Left cardiac atrium (tissue), 4 donors: ENCODE measurements at regions not wholly inside any gene's neighbourhood (a gene's known extent, or its start where the extent isn't known, plus 50 kb on each side); places are given as distances from the start of the nearest gene placed in this dataset.

Experiments used
- ATAC-seq, 2 donors: fragments of 200-7000 bp; cut with Tn5 transposase; one replicate each; pipeline ENCODE4 v1.9.1; 2020; ENCODE audit warnings: mild to moderate bottlenecking in 2 of 2, moderate library complexity in 2 of 2
- DNase-seq: peaks from one replicate; pipeline ENCODE4 v3.0.0-alpha.2; 2020
- intact Hi-C, 2 donors: fragments of 100-400 bp; cut with DNase I; formaldehyde crosslinking; loops; one replicate each; pipeline versions ENCODE4 v1.14.1 to v1.15.1; 2022 to 2023
- donor health status: DM: no; HTN: yes; CAD: no.
- donor health status: DM: no; HTN: yes; CAD: no; lungs with severe emphysema.
- donor health status: DM: yes; HTN: yes; CAD: no.
- donor health status: Dilated cardiomyopathy.

DNA sequence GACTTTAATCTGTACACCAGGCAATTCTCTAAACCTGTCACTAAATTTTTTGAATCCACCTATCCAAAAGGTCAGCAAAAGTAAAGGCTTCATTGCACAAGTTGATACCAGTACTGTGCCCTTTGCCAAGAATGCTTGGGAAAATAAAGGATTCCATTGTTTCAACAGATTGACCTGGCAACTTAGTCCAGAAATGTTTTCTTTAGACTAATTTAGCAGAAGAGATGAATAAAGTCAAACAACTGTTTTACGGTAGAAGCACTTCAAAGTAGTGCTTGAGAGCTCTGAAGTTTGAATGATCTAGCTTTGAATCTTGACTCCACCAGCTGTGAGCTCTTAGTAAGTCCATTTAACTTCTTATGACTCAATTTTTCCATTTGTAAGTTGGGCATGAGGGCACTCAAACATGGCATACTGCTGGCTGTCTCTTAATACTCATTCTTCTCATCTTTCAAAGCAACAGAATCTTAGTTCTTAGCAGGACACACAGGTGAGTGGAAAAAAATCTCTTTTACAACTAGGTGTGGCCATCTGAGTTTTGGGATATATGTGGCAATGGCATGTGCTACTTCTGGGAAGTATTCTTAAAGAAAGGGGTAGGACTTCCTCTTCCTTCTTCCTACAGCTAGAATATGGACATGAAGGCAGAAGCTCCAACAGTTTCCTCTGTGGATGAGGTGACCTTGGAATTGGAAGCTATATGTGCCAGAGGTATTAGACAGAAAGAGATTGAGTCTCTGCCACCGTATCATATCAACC lies 55.9 kb upstream of the LOC128125822 start:
- intact Hi-C loops, result no loop called here
- ATAC-seq (no peak), DNase-seq (no peak)

DNA sequence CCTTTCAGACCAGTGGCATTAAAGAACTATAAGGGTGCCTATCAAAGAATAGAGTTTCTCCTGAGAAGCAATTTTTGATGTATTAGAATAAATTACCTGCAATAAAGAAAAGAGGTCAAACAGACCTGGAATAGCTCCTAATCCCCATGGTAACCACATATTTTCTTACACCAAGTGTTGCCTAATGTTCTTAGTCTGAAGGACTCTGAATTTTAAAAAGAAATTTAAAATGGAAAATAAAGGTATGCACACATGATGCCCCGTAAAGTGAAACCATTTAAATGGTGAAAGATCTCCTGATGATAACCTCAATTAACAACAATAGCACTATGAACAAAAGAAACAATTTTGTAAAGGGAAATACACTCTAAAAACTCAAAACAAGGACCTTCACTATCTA lies 55.1 kb upstream of the LOC128125822 start:
- intact Hi-C loops, result no loop called here
- no peak for DNase-seq
- no peak for ATAC-seq

- ATAC-seq (no peak), DNase-seq (no peak)
- intact Hi-C loops, result no loop called here
Observed at GRCh38 chr6:63521475-63522210, 50.6 kb upstream of the LOC128125822 start.
